ENCODE measurements at regions not wholly inside any gene's neighbourhood (a gene's known extent, or its start where the extent isn't known, plus 50 kb on each side); places are given as distances from the start of the nearest gene placed in this dataset.
A peak's percentile ranks its signal among the peaks of the same experiment; 100 is the strongest.

GRCh38 chr2:46813680-46814079 lies 101.9 kb downstream of the MCFD2 start:
- DNase-seq (ENCODE audit: low read depth in 4 of 4, low spot score in 2 of 4): no peak

DNA sequence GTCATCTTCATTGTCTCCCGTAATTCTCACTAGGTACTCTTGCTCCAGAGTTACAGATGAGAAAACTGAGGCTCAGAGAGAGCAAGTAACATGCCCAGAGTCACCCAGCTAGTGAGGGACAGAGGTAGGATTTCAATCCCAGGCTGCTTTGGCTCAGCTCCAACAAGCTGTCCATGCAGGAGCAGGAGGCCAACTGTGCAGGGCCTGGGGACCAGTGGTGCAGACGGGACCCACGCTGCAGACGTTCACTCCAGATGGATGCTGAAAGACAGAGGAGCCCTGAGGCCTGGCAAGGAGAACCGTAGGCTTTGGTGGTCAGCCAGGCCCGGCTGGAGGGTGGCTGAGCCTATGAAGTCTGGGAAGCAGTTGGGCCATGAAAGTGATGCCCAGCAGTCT lies 102.6 kb downstream of the MCFD2 start:
- peak in 1 of 4 donors; percentile 20 for DNase-seq (ENCODE audit: low read depth in 4 of 4, low spot score in 2 of 4)

All from left renal cortex interstitium (tissue), 4 donors.